ENCODE measurements at regions not wholly inside any gene's neighbourhood (a gene's known extent, or its start where the extent isn't known, plus 50 kb on each side); places are given as distances from the start of the nearest gene placed in this dataset.
"Not testable (repeated sequence)": the region's sequence is repeated elsewhere in the genome, so short reads cannot be mapped to it uniquely, and the experiment has no call there.

DNA sequence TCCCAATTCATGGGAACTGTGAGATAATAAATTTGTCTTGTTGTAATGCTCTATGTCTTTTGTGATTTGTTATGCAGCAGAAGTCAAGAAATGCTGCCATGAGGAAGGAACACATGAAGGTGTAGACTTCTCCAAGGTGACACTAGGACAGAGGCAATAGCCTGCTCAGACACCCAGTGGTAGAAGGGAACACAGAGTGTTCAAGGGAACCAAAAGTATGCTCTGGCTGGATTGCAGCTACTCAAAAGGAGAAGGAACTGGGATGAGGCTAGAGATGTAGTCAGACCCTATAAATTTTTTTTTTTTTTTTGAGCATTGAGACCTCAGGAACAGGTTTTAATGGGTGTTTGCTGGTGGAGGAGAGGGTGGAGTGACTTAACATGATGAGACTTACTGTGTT is 232.5 kb downstream of the PARP8 start:
- ATAC-seq: no peak
- Histone ChIP-seq H3K4me1 (no peaks in the 10 kb centered on the region), H3K27me3 (no peaks in the 10 kb centered on the region), H3K4me3 (no peak overlapping the region), H3K9me3 (no peaks in the 10 kb centered on the region), H3K27ac (no peak overlapping the region), H3K36me3 (no peaks in the 10 kb centered on the region)
- no peak for DNase-seq
- TF ChIP-seq, protein P1, sequence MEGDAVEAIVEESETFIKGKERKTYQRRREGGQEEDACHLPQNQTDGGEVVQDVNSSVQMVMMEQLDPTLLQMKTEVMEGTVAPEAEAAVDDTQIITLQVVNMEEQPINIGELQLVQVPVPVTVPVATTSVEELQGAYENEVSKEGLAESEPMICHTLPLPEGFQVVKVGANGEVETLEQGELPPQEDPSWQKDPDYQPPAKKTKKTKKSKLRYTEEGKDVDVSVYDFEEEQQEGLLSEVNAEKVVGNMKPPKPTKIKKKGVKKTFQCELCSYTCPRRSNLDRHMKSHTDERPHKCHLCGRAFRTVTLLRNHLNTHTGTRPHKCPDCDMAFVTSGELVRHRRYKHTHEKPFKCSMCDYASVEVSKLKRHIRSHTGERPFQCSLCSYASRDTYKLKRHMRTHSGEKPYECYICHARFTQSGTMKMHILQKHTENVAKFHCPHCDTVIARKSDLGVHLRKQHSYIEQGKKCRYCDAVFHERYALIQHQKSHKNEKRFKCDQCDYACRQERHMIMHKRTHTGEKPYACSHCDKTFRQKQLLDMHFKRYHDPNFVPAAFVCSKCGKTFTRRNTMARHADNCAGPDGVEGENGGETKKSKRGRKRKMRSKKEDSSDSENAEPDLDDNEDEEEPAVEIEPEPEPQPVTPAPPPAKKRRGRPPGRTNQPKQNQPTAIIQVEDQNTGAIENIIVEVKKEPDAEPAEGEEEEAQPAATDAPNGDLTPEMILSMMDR (IDR thresholded peaks at IDR 0.05): no peak
- intact Hi-C loops (cut with DNase I): no loop called here

DNA sequence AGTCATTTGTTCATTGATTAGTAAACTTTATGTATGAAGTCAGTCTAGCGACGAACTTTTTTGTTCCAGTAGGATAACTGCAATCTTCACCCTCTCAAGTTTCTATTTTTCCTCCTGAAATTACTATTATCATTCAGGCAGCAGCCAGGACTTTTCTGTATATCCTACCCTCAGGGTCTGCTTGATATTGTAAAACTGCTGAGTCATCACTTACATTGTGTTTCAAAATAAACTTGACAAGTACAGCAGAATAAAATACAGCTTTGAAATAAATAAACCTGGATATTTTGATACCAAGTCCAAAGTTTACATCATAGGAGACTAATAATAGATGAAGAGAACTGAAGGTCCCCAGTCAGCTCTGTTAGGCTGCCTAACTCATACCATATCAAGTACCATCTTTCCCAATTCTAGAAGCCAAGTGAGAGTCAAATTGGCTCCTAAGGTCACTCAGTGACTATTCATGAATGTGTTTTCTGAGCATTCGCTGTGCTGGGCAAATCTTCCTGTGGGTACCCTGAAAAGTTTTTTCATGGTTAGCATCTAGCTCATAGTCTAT is 234.6 kb downstream of the PARP8 start:
- no peak for ATAC-seq
- Histone ChIP-seq H3K36me3 (no peaks in the 10 kb centered on the region), H3K4me3 (no peak overlapping the region), H3K4me1 (no peaks in the 10 kb centered on the region), H3K9me3 (no peaks in the 10 kb centered on the region), H3K27me3 (no peaks in the 10 kb centered on the region), H3K27ac (no peak overlapping the region)
- intact Hi-C loops (cut with DNase I): no loop called here
- no peak for TF ChIP-seq POLR2A (IDR thresholded peaks at IDR 0.05)
- TF ChIP-seq, protein P1 (IDR thresholded peaks at IDR 0.05): no peak
- WGBS, 4 donors: 84 to 89% (median 87%) methylated on average over 3 of the region's 3 CpGs
- no peak for DNase-seq

DNA sequence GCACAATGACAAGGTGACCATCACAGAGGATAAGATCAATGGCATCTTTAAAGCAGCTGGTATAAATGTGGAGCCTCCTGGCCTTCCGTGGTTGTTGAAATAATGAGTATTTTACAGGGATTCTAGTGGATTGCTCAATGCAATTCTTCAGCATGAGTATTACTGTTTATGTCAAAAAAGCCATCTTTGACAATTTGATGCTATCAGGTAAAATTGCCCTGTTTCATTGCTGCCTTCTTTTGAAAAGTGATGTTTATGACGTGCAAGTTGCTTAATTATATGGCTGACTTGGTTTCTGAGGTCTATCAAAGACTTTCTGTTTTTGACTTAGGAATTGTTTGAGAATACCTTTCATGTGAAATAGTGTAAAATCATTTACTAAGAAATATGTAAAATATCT is 237.2 kb downstream of the PARP8 start:
- 86 to 97% (median 90%) methylated on average over 2 of the region's 2 CpGs for WGBS, 4 donors
- ATAC-seq: no peak
- H3K4me1 ChIP-seq: no peaks in the 10 kb centered on the region
- DNase-seq: no peak
- no peaks in the 10 kb centered on the region for H3K9me3 ChIP-seq
- no peak overlapping the region for H3K27ac ChIP-seq
- H3K27me3 ChIP-seq: no peaks in the 10 kb centered on the region
- no peak for TF ChIP-seq POLR2A (IDR thresholded peaks at IDR 0.05)
- TF ChIP-seq, protein P1 (IDR thresholded peaks at IDR 0.05): no peak
- H3K4me3 ChIP-seq: no peak overlapping the region
- H3K36me3 ChIP-seq: no peaks in the 10 kb centered on the region
- intact Hi-C loops (cut with DNase I): no loop called here

DNA sequence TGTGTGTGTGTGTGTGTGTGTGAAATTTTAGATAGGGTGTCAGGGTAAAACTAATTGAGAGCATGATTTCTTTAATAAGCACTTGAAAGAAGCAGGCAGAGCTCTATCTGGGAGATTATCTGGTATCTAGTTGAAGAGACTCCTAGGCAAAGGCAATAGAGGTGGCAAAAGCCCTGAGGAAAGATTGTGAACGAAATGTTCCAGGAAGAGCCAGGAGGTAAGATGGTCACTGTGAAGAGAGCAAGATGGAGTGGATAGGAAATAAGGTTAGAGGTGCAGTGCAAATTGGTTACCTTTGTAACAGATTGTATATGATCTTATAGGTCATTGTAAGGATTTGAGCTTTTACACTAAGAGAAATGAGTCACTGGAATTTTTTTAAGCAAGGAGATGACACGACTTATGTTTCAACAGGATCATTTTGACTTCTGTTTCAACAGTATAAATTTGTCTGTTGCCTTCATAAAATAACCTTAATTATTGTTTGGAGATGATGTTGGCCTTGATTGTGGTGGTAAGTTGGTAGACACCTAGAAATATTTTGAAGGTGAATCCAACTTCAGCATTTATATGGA is 239.6 kb downstream of the PARP8 start:
- Histone ChIP-seq H3K27ac (no peak overlapping the region), H3K4me3 (no peak overlapping the region), H3K9me3 (no peaks in the 10 kb centered on the region), H3K4me1 (no peaks in the 10 kb centered on the region), H3K27me3 (no peaks in the 10 kb centered on the region), H3K36me3 (no peaks in the 10 kb centered on the region)
- 74 to 86% (median 80%) methylated on average over 2 of the region's 2 CpGs for WGBS, 4 donors
- intact Hi-C loops (cut with DNase I): no loop called here
- TF ChIP-seq POLR2A (IDR thresholded peaks at IDR 0.05): no peak
- TF ChIP-seq, protein P1 (IDR thresholded peaks at IDR 0.05): no peak
- ATAC-seq (no peak), DNase-seq (no peak)

DNA sequence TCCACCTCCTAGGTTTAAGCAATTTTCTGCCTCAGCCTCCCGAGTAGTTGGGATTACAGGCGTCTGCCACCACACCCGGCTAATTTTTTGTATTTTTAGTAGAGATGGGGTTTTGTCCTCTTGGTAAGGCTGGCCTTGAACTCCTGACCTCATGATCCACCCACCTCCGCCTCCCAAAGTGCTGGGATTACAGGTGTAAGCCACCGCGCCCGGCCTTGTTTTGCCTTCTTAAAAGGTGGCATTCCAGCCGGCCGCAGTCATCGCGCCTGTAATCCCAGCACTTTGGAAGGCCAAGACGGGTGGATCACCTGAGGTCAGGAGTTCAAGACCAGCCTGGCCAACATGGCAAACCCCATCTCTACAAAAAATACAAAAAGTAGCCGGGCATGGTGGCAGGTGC is 253.7 kb downstream of the PARP8 start:
- H3K36me3 ChIP-seq; H3K4me3 ChIP-seq; H3K27ac ChIP-seq; intact Hi-C loops (cut with DNase I); H3K27me3 ChIP-seq; H3K4me1 ChIP-seq; ATAC-seq; DNase-seq: not testable (repeated sequence)
- WGBS, 4 donors: 92 to 97% (median 94%) methylated on average over 13 of the region's 13 CpGs
- H3K9me3 ChIP-seq: peaks cover 0 to 13% (median 0%) of the 10 kb centered on the region in 12 donors
